HepG2 (cell line): ENCODE measurements at regions not wholly inside any gene's neighbourhood (a gene's known extent, or its start where the extent isn't known, plus 50 kb on each side); places are given as distances from the start of the nearest gene placed in this dataset.

ENCODE experiments used
- ATAC-seq: fragments of 200-7000 bp; cut with Tn5 transposase; 3 replicates; pipeline ENCODE4 v1.9.1; 2020; ENCODE audit warnings: mild to moderate bottlenecking, moderate library complexity
- BruUV-seq: library from RNA; stranded (reverse); fragments of 400-500 nt; replicated peaks from 2 replicates; lab custom pipeline; 2021; lab: Mats Ljungman, UMichigan
- CTCF ChIA-PET: fragments of 300-600 bp; formaldehyde crosslinking; extraction: SDS; loops from one replicate; lab custom pipeline; 2021; ENCODE audit warnings: low total read pairs, inconsistent platforms, low intra/inter-chr PET ratio; lab: Yijun Ruan, JAX
- POLR2A ChIA-PET: fragments of 350-600 bp; sonication (Branson Sonifier 250); formaldehyde crosslinking; loops from one replicate; lab custom pipeline; 2020; ENCODE audit warnings: antibody characterized with exemption, inconsistent platforms; lab: Yijun Ruan, JAX
- DNase-seq: peaks from one replicate; pipeline ENCODE4 v3.0.0-alpha.2; 2015; ENCODE audit warnings: low spot score
- FAIRE-seq: peaks from 3 replicates; lab custom pipeline; 2011; peaks lifted over from hg19 to GRCh38; lab: Jason Lieb, UNC
- H2AFZ ChIP-seq: one replicate; pipeline ENCODE4 v1.6.1; 2011; ENCODE audit warnings: low read length, inconsistent platforms
- H3K27ac ChIP-seq: fragments of 300-600 bp; 3 replicates; pipeline ENCODE4 v1.8.0; 2011; ENCODE audit warnings: mixed run types, mild to moderate bottlenecking, mixed read lengths, low read length, inconsistent platforms; ENCODE audit not compliant: insufficient read depth; ENCODE audit errors: extremely low read length
- H3K27me3 ChIP-seq, 2 experiments: fragments of 200-600 bp in 1 of 2; 2 replicates in 1 of 2; 3 replicates in 1 of 2; pipeline versions ENCODE4 v1.6.0 to v1.8.0; 2011; ENCODE audit warnings: low read length in 2 of 2, mild to moderate bottlenecking in 2 of 2, moderate library complexity in 2 of 2, inconsistent platforms in 1 of 2; ENCODE audit not compliant: insufficient read depth in 2 of 2, control insufficient read depth in 1 of 2
- H3K36me3 ChIP-seq, 2 experiments: fragments of 200-600 bp in 1 of 2; replicated peaks in 1 of 2; 2 replicates in 1 of 2; 3 replicates in 1 of 2; pipeline versions ENCODE4 v1.5.1 to v1.8.0; 2011; ENCODE audit warnings: low read length in 2 of 2, inconsistent platforms in 1 of 2; ENCODE audit not compliant: insufficient read depth in 2 of 2, control insufficient read depth in 1 of 2
- H3K4me1 ChIP-seq: 2 replicates; pipeline ENCODE4 v1.5.1; 2012; ENCODE audit warnings: low read length, inconsistent platforms; ENCODE audit not compliant: insufficient read depth
- H3K4me2 ChIP-seq: 2 replicates; pipeline ENCODE4 v1.6.0; 2011; ENCODE audit warnings: low read depth, low read length, inconsistent platforms
- H3K4me3 ChIP-seq, 3 experiments: fragments of 200-600 bp in 1 of 3; sonication (generic), shearing (Covaris generic) in 1 of 3; replicated peaks in 1 of 3; 2 replicates each; pipeline ENCODE4 v1.5.1; 2011 to 2016; ENCODE audit warnings: low read length in 3 of 3, inconsistent platforms in 2 of 3, low read depth in 2 of 3, mild to moderate bottlenecking in 2 of 3, control low read depth in 1 of 3, mixed read lengths in 1 of 3; ENCODE audit not compliant: insufficient read depth in 1 of 3
- H3K79me2 ChIP-seq: one replicate; pipeline ENCODE4 v1.6.1; 2011; ENCODE audit warnings: low read length, inconsistent platforms; ENCODE audit not compliant: insufficient read depth
- H3K9ac ChIP-seq: 2 replicates; pipeline ENCODE4 v1.6.0; 2011; ENCODE audit warnings: mild to moderate bottlenecking, low read depth, low read length, inconsistent platforms; ENCODE audit not compliant: insufficient read depth
- H3K9me3 ChIP-seq: 2 replicates; pipeline ENCODE4 v1.5.1; 2012; ENCODE audit warnings: mild to moderate bottlenecking, low read length
- H4K20me1 ChIP-seq: 2 replicates; pipeline ENCODE4 v1.6.0; 2011; ENCODE audit warnings: inconsistent platforms, mild to moderate bottlenecking, low read length, moderate library complexity; ENCODE audit not compliant: insufficient read depth
- HNF4A ChIP-seq: sonication (generic); formaldehyde crosslinking; IDR thresholded peaks from 2 replicates; pipeline ENCODE4 v1.4.0; 2020; ENCODE audit warnings: missing genetic modification reagents
- JDP2 ChIP-seq: sonication (generic); formaldehyde crosslinking; IDR thresholded peaks from 2 replicates; pipeline ENCODE4 v1.8.1; 2022; ENCODE audit warnings: missing genetic modification reagents, borderline replicate concordance
- KDM2A ChIP-seq: sonication (generic); formaldehyde crosslinking; IDR thresholded peaks from 2 replicates; pipeline ENCODE4 v1.4.0; 2020; ENCODE audit warnings: low read depth, missing genetic modification reagents, borderline replicate concordance
- MEIS2 ChIP-seq: sonication (generic); formaldehyde crosslinking; IDR thresholded peaks from 2 replicates; pipeline ENCODE4 v1.9.0; 2021; ENCODE audit warnings: mild to moderate bottlenecking, missing genetic modification reagents
- MTF1 ChIP-seq: sonication (generic); formaldehyde crosslinking; IDR thresholded peaks from 2 replicates; pipeline ENCODE4 v1.5.0; 2020; ENCODE audit warnings: missing genetic modification reagents
- NAIF1 ChIP-seq: sonication (generic); formaldehyde crosslinking; IDR thresholded peaks from 2 replicates; pipeline ENCODE4 v1.5.0; 2020; ENCODE audit warnings: mild to moderate bottlenecking, missing genetic modification reagents, borderline replicate concordance
- ZNF331 ChIP-seq: sonication (generic); formaldehyde crosslinking; IDR thresholded peaks from 2 replicates; pipeline ENCODE4 v1.4.0; 2020; ENCODE audit warnings: missing genetic modification reagents
- ZNF850 ChIP-seq: sonication (generic); formaldehyde crosslinking; conservative IDR thresholded peaks from 2 replicates; pipeline ENCODE4 v1.9.0; 2021; ENCODE audit warnings: mild to moderate bottlenecking, missing genetic modification reagents
- WGBS: methylation state at CpG from one replicate; pipeline ENCODE4 v1.1.6; 2017; ENCODE audit warnings: low lambda C conversion rate; 5-methylcytosine and 5-hydroxymethylcytosine counted together
- in situ Hi-C: cut with HindIII; loops from 2 replicates; pipeline ENCODE4 v1.10.0; 2017; ENCODE audit warnings: low pct_unique_long_range_greater_than_20kb; ENCODE audit not compliant: extremely low pct_ligation_motif_present
- intact Hi-C: fragments of 100-400 bp; cut with micrococcal nuclease; formaldehyde crosslinking; loops from one replicate; pipeline ENCODE4 v1.10.0; 2022; ENCODE audit not compliant: unreplicated experiment
- TF ChIP-seq, protein P1 (sequence below): sonication (generic); formaldehyde crosslinking; IDR thresholded peaks from 2 replicates; pipeline ENCODE4 v1.8.0; 2022; ENCODE audit warnings: mild to moderate bottlenecking, missing genetic modification reagents
- TF ChIP-seq, protein P2 (sequence below): fragments of 450-650 bp; IDR thresholded peaks from 2 replicates; pipeline ENCODE4 v1.6.1; 2016

DNA sequence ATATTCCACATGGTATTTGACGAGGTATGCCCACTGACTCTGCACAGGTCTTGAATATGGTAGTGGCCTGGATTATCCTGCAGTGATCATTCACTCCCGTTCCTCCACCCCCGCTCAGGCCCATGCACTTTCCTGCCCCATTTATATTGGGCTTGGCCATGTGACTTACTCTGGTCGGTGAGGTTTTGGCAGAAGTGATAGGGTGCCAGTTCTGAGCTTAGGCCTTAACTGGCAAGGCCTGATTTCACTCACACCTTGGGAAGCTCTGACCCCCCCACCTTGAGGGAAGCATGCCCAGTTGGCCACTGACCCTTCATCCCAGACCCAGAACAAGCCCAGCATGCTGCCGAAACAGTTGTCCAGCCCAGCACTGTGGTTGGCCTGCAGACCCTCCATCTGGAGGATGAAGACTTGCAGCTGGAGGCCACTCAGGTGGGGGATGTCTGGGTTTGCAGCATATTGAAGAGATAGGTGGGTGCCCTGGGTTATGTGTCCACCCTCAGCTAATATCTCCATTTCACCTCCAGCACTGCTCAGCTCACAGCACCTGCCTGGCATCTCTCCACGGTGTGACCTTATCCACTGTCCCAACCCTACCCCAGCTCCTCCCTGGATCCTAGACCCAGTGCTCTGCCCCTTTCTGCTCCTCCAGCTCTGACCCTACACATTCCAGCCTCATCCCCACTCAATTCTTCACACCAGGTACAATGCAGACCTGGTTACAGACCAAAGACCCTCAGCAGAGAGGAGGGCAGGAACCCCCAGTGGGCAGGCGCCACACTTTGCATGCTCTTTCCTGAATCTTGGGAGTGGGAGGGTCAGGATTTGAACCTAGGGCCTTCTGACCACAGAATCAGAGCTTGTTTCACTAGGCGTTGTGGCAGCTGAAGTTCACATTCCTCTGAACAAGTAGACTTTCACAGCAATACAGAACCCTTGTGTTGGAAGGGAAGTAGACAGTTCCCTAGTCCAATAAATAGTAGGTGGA lies 138.1 kb upstream of the CHST15 start (continued):
- no peak for TF ChIP-seq ZNF331 (CRISPR knock-in tag)

DNA sequence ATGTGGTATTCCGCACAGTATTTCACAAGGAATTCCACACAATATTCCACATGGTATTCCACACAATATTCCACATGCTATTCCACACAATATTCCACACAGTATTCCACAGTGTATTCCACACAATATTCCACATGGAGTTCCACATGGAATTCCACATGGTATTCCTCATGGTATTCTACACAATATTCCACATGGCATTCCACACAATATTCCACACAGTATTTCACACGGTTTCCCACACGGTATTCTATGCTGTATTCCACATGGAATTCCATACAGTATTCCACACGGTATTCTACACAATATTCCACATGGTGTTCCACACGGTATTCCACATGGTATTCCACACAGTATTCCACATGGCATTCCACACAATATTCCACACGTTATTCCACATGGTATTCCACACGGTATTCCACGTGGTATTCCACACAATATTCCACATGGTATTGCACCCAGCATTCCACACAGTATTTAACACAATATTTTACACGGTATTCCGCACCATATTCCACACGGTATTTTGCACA lies 137.3 kb upstream of the CHST15 start:
- no TSS peak for BruUV-seq
- H2AFZ ChIP-seq: no peak overlapping the region

More for the DNA sequence above, 137.3 kb upstream of the CHST15 start:
- Histone ChIP-seq H3K36me3 (no peaks in the 10 kb centered on the region), H4K20me1 (no peaks in the 10 kb centered on the region), H3K27me3 (peaks cover 1 to 8% of the 10 kb centered on the region in 2 experiments; a peak in 2 of 5 replicates), H3K27ac (no peak overlapping the region), H3K4me2 (no peak overlapping the region)
- TF ChIP-seq NAIF1 (no peak), KDM2A (CRISPR knock-in tag) (no peak), MEIS2 (no peak), JDP2 (CRISPR knock-in tag) (no peak), HNF4A (CRISPR knock-in tag) (no peak), MTF1 (CRISPR knock-in tag) (no peak), ZNF850 (CRISPR knock-in tag) (no peak)
- TF ChIP-seq, protein P1, sequence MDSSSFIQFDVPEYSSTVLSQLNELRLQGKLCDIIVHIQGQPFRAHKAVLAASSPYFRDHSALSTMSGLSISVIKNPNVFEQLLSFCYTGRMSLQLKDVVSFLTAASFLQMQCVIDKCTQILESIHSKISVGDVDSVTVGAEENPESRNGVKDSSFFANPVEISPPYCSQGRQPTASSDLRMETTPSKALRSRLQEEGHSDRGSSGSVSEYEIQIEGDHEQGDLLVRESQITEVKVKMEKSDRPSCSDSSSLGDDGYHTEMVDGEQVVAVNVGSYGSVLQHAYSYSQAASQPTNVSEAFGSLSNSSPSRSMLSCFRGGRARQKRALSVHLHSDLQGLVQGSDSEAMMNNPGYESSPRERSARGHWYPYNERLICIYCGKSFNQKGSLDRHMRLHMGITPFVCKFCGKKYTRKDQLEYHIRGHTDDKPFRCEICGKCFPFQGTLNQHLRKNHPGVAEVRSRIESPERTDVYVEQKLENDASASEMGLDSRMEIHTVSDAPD (CRISPR knock-in tag): no peak
- TF ChIP-seq, protein P2, sequence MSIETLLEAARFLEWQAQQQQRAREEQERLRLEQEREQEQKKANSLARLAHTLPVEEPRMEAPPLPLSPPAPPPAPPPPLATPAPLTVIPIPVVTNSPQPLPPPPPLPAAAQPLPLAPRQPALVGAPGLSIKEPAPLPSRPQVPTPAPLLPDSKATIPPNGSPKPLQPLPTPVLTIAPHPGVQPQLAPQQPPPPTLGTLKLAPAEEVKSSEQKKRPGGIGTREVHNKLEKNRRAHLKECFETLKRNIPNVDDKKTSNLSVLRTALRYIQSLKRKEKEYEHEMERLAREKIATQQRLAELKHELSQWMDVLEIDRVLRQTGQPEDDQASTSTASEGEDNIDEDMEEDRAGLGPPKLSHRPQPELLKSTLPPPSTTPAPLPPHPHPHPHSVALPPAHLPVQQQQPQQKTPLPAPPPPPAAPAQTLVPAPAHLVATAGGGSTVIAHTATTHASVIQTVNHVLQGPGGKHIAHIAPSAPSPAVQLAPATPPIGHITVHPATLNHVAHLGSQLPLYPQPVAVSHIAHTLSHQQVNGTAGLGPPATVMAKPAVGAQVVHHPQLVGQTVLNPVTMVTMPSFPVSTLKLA: peak; percentile 88
- TF ChIP-seq, all 625 proteins: peak for 1
- DNase-seq (no peak), ATAC-seq (no peak), FAIRE-seq (peak; percentile 8)
- no peak overlapping the region for H3K9ac ChIP-seq
- WGBS: 37% methylated on average over 11 of the region's 11 CpGs
- no peaks in the 10 kb centered on the region for H3K79me2 ChIP-seq
- H3K9me3 ChIP-seq: peaks cover 44% of the 10 kb centered on the region
- intact Hi-C loops (no loop called here), in situ Hi-C loops (no loop called here)
- ChIA-PET CTCF (no interaction called here), POLR2A (no interaction called here)
- H3K4me1 ChIP-seq: no peaks in the 10 kb centered on the region
- H3K4me3 ChIP-seq: no peak overlapping the region
